GM13976 (cell line): ENCODE measurements at regions not wholly inside any gene's neighbourhood (a gene's known extent, or its start where the extent isn't known, plus 50 kb on each side); places are given as distances from the start of the nearest gene placed in this dataset.

Experiments used
- DNase-seq: peaks from one replicate; pipeline ENCODE4 v3.0.0; 2012; ENCODE audit warnings: low spot score
- in situ Hi-C: fragments of 300-500 bp; cut with MboI; formaldehyde crosslinking; loops from one replicate; pipeline ENCODE4 v1.12.0; 2022; ENCODE audit warnings: low sequenced_read_pairs, mixed read lengths, inconsistent platforms; ENCODE audit not compliant: unreplicated experiment
- TF ChIP-seq, protein P1 (sequence below): IDR thresholded peaks from 2 replicates; pipeline ENCODE4 v1.5.1; 2012; ENCODE audit warnings: borderline replicate concordance, mild to moderate bottlenecking; ENCODE audit not compliant: insufficient read depth; ENCODE audit errors: extremely low read depth, missing control alignments, control extremely low read depth

DNA sequence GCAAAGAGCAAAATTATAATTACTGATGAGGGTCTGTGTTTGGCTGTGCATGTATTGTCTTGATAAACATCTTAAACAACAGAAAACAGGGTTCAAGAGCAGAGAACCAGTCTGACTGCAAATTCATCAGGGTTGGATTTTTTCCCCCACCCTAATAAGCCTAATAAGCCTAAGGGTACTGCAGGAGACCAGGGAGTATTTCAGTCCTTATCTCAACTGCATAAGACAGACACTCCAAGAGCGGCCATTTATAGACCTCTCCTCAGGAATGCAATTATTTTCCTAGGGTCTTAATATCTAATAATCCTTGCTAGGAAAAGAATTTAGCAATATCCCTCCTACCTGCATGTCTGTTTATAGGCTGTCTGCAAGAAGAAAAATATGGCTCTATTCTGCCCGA lies 2011.5 kb upstream of the PCDH20 start:
- TF ChIP-seq, protein P1, sequence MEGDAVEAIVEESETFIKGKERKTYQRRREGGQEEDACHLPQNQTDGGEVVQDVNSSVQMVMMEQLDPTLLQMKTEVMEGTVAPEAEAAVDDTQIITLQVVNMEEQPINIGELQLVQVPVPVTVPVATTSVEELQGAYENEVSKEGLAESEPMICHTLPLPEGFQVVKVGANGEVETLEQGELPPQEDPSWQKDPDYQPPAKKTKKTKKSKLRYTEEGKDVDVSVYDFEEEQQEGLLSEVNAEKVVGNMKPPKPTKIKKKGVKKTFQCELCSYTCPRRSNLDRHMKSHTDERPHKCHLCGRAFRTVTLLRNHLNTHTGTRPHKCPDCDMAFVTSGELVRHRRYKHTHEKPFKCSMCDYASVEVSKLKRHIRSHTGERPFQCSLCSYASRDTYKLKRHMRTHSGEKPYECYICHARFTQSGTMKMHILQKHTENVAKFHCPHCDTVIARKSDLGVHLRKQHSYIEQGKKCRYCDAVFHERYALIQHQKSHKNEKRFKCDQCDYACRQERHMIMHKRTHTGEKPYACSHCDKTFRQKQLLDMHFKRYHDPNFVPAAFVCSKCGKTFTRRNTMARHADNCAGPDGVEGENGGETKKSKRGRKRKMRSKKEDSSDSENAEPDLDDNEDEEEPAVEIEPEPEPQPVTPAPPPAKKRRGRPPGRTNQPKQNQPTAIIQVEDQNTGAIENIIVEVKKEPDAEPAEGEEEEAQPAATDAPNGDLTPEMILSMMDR = no peak
- DNase-seq = no peak
- in situ Hi-C loops = no loop called here

DNA sequence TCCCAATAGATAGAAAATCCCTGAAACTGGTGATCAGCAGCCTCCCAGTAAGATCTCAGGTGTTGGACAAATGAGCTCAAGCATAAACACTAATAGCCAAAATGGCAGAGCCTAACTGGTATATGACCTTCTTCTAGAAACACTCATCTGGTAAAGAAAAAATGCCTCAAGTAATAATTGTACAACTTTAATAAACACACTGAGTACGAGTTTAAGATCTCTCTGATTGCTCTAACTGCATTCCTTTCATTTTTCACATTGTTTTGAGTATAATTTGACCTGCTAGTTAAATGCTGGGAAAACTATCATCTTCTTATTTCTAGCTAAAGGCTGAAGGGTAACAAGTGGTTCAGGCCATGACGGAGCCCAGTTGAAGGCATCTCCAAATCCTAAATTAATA lies 2009.5 kb upstream of the PCDH20 start:
- DNase-seq = no peak
- in situ Hi-C loops = no loop called here
- TF ChIP-seq, protein P1 = no peak

DNA sequence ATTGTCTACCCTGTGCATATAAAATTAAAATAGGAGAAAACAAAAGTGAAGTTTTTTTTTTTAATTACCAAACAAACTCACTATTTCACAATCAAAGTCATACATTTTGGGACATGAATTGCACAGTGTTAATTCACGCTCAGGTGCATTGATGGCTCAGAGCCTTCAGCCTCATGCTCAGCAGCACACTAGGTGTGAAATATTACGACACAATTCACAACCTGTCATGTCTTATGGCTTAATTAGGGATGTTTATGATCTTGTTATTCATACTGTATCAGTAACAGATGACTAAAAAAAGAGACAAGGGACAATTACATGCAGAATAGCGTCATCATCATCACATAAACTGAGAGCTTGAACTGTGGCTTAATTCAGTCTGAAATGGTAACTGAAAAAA lies 2005.5 kb upstream of the PCDH20 start:
- in situ Hi-C loops = no loop called here
- TF ChIP-seq, protein P1 = no peak

DNA sequence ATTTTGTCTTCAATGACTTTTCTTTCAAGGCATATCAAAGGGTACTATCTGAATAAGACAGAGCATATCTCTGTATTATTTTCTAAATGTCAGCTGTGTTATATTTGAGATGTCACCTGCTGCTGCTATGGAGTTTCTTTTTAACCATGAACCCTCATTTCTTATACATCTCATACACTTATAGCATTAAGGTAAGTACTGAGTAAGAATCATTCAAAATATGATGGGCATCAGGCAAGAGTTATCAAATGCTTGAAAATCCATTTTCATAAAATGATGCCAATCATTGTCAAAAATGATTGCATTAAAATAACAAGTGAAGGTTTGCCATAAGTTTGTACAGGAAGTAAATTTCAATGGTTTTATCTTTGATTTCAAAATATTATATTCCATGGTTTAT lies 2005.0 kb upstream of the PCDH20 start:
- no peak for DNase-seq
- in situ Hi-C loops = no loop called here
- TF ChIP-seq, protein P1 = no peak

More for the DNA sequence above, 2005.5 kb upstream of the PCDH20 start:
- DNase-seq = no peak

DNA sequence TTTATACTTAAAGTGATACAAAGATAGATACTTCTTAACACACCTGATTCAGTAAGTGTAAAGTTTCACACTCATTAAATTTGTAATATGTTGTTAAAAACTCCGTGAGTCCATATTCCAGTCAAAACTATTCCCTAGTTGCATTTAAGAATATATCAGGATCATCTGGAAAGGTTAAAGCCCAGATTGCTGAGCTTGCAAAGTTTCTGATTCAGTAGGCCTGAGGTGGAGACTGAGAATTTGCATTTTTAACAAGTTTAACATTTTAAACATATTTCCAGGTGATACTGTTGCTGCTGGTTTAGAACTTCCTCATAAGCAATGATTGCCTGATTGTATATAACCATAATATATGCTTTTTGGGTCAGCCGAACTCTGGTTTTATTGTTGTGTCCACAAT lies 1998.6 kb upstream of the PCDH20 start:
- TF ChIP-seq, protein P1 = no peak
- DNase-seq = no peak
- in situ Hi-C loops = no loop called here

DNA sequence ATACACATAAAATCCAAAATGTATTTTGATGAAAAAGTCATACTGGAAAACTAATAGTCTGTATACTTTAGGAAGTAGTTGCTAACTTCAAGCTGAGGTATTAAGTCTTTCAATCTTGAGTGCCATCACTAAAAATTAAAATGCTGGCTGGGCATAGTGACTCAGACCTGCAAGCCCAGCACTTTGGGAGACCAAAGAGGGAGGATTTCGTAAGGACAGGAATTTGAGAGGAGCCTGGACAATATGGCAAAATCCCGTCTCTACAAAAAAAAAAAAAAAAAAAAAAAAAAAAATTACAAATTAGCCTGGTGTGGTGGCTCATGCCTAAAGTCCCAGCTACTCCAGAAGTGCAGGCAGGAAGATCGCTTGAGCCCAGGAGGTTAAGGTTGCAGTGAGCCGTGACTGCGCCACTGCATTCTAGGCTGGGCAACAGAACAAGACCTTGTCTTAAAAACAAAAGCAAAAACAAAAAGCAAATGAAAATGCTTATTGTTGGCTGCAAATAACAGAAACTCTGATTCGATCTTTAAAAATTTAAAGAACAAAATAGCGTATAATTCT lies 1994.2 kb upstream of the PCDH20 start:
- in situ Hi-C loops = no loop called here
- TF ChIP-seq, protein P1 = no peak
- DNase-seq = no peak
